CD4-positive, alpha-beta memory T cell (primary cell): ENCODE measurements at regions not wholly inside any gene's neighbourhood (a gene's known extent, or its start where the extent isn't known, plus 50 kb on each side); places are given as distances from the start of the nearest gene placed in this dataset.

Experiments
- CTCF ChIA-PET: fragments of 350-600 bp; sonication (Branson Sonifier 250); formaldehyde crosslinking; loops from one replicate; lab custom pipeline; 2021; ENCODE audit warnings: inconsistent platforms; ENCODE audit not compliant: partially characterized antibody; lab: Charles Lee
- POLR2A ChIA-PET: fragments of 350-600 bp; sonication (Branson Sonifier 250); formaldehyde crosslinking; loops from one replicate; lab custom pipeline; 2021; ENCODE audit not compliant: partially characterized antibody; lab: Charles Lee
- DNase-seq, 5 donors: peaks; one replicate each; pipeline versions ENCODE4 v3.0.0 to v3.0.0-alpha.2; 2020 to 2022; ENCODE audit warnings: mixed read lengths in 1 of 5
- H3K27ac ChIP-seq: one replicate; pipeline ENCODE4 v1.7.0; 2013; ENCODE audit warnings: low read depth, low read length
- H3K27me3 ChIP-seq: 2 replicates; pipeline ENCODE4 v1.7.0; 2013; ENCODE audit warnings: mild to moderate bottlenecking, low read length, moderate library complexity; ENCODE audit not compliant: insufficient read depth
- H3K36me3 ChIP-seq: 2 replicates; pipeline ENCODE4 v1.7.0; 2013; ENCODE audit warnings: mild to moderate bottlenecking, low read length, moderate library complexity; ENCODE audit not compliant: insufficient read depth
- H3K4me1 ChIP-seq: 2 replicates; pipeline ENCODE4 v1.7.0; 2013; ENCODE audit warnings: mild to moderate bottlenecking, low read length, moderate library complexity; ENCODE audit not compliant: insufficient read depth
- H3K4me3 ChIP-seq, 2 donors: one replicate each; pipeline ENCODE4 v1.7.0; 2013; ENCODE audit warnings: low read length in 2 of 2, mild to moderate bottlenecking in 1 of 2
- H3K9me3 ChIP-seq, 2 donors: one replicate each; pipeline ENCODE4 v1.7.0; 2013; ENCODE audit warnings: low read length in 2 of 2, control low read depth in 1 of 2; ENCODE audit not compliant: control insufficient read depth in 1 of 2
- H3K27ac Mint-ChIP-seq, 7 donors: one replicate each; pipeline ENCODE4 v1.8.0; 2020 to 2021; ENCODE audit warnings: mixed read lengths in 7 of 7, mild to moderate bottlenecking in 6 of 7, inconsistent platforms in 3 of 7, moderate library complexity in 3 of 7
- H3K27me3 Mint-ChIP-seq, 2 donors: one replicate each; pipeline ENCODE4 v1.8.0; 2020 to 2021; ENCODE audit warnings: mixed read lengths in 2 of 2
- H3K36me3 Mint-ChIP-seq, 2 donors: one replicate each; pipeline ENCODE4 v1.8.0; 2020 to 2021; ENCODE audit warnings: mixed read lengths in 2 of 2, inconsistent platforms in 1 of 2, mild to moderate bottlenecking in 1 of 2
- H3K4me1 Mint-ChIP-seq, 4 donors: one replicate each; pipeline ENCODE4 v1.8.0; 2020 to 2021; ENCODE audit warnings: mixed read lengths in 4 of 4, mild to moderate bottlenecking in 1 of 4
- H3K4me3 Mint-ChIP-seq, 8 donors: one replicate each; pipeline ENCODE4 v1.8.0; 2020 to 2021; ENCODE audit warnings: mixed read lengths in 8 of 8, mild to moderate bottlenecking in 7 of 8, moderate library complexity in 6 of 8, inconsistent platforms in 3 of 8
- H3K9me3 Mint-ChIP-seq, 8 donors: one replicate each; pipeline ENCODE4 v1.8.0; 2020 to 2021; ENCODE audit warnings: mixed read lengths in 8 of 8, mild to moderate bottlenecking in 5 of 8, inconsistent platforms in 3 of 8, moderate library complexity in 1 of 8
- intact Hi-C: fragments of 100-400 bp; cut with micrococcal nuclease; formaldehyde crosslinking; loops from one replicate; pipeline ENCODE4 v1.15.1; 2023

- peaks cover 3 to 5% of the 10 kb centered on the region in 2 donors for H3K27me3 Mint-ChIP-seq
- Histone ChIP-seq H3K4me1 (no peaks in the 10 kb centered on the region), H3K9me3 (no peaks in the 10 kb centered on the region), H3K27me3 (no peaks in the 10 kb centered on the region), H3K36me3 (no peaks in the 10 kb centered on the region), H3K4me3 (no peak overlapping the region), H3K27ac (no peak overlapping the region)
- intact Hi-C loops = no loop called here
- no peak overlapping the region for H3K4me3 Mint-ChIP-seq
- peaks cover 0 to 10% (median 1%) of the 10 kb centered on the region in 8 donors for H3K9me3 Mint-ChIP-seq
- CTCF ChIA-PET = no interaction called here
- no peak overlapping the region for H3K27ac Mint-ChIP-seq
- DNase-seq = no peak
- no peaks in the 10 kb centered on the region for H3K4me1 Mint-ChIP-seq
- POLR2A ChIA-PET = no interaction called here
- no peaks in the 10 kb centered on the region for H3K36me3 Mint-ChIP-seq
These were observed 73.5 kb upstream of the NGF start for GRCh38 chr1:115411371-115412063.

GRCh38 chr1:115409094-115410015 lies 71.3 kb upstream of the NGF start:
- CTCF ChIA-PET = no interaction called here
- Mint-ChIP-seq H3K9me3 (peaks cover 0 to 10% (median 1%) of the 10 kb centered on the region in 8 donors), H3K36me3 (no peaks in the 10 kb centered on the region), H3K4me3 (no peak overlapping the region), H3K27me3 (peaks cover 3 to 4% of the 10 kb centered on the region in 2 donors), H3K27ac (no peak overlapping the region), H3K4me1 (no peaks in the 10 kb centered on the region)
- H3K36me3 ChIP-seq = no peaks in the 10 kb centered on the region
- no peak overlapping the region for H3K27ac ChIP-seq
- intact Hi-C loops = no loop called here
- H3K9me3 ChIP-seq = no peaks in the 10 kb centered on the region
- no peak overlapping the region for H3K4me3 ChIP-seq
- H3K4me1 ChIP-seq = no peaks in the 10 kb centered on the region
- POLR2A ChIA-PET = no interaction called here
- no peak for DNase-seq
- H3K27me3 ChIP-seq = no peaks in the 10 kb centered on the region

- Mint-ChIP-seq H3K9me3 (peaks cover 0 to 10% (median 1%) of the 10 kb centered on the region in 8 donors), H3K27me3 (peaks cover 3 to 4% of the 10 kb centered on the region in 2 donors), H3K27ac (no peak overlapping the region), H3K36me3 (no peaks in the 10 kb centered on the region), H3K4me1 (no peaks in the 10 kb centered on the region), H3K4me3 (no peak overlapping the region)
- Histone ChIP-seq H3K4me3 (no peak overlapping the region), H3K4me1 (no peaks in the 10 kb centered on the region), H3K27me3 (no peaks in the 10 kb centered on the region), H3K9me3 (no peaks in the 10 kb centered on the region), H3K36me3 (no peaks in the 10 kb centered on the region), H3K27ac (no peak overlapping the region)
- ChIA-PET POLR2A (no interaction called here), CTCF (no interaction called here)
- intact Hi-C loops = no loop called here
- DNase-seq = no peak
These were observed 70.5 kb upstream of the NGF start for GRCh38 chr1:115408533-115408932.

- no peak overlapping the region for H3K4me3 Mint-ChIP-seq
- no peaks in the 10 kb centered on the region for H3K4me1 Mint-ChIP-seq
- CTCF ChIA-PET = no interaction called here
These were observed 66.9 kb upstream of the NGF start for GRCh38 chr1:115404911-115405310.

GRCh38 chr1:115402753-115403184 lies 64.7 kb upstream of the NGF start:
- no peaks in the 10 kb centered on the region for H3K36me3 ChIP-seq
- ChIA-PET POLR2A (no interaction called here), CTCF (no interaction called here)
- intact Hi-C loops = no loop called here
- no peak for DNase-seq
- Mint-ChIP-seq H3K9me3 (peaks cover 0 to 5% (median 1%) of the 10 kb centered on the region in 8 donors), H3K27ac (no peak overlapping the region), H3K36me3 (no peaks in the 10 kb centered on the region), H3K27me3 (no peaks in the 10 kb centered on the region), H3K4me1 (no peaks in the 10 kb centered on the region), H3K4me3 (no peak overlapping the region)
- H3K27me3 ChIP-seq = no peaks in the 10 kb centered on the region
- no peaks in the 10 kb centered on the region for H3K4me1 ChIP-seq
- H3K9me3 ChIP-seq = no peaks in the 10 kb centered on the region
- no peak overlapping the region for H3K4me3 ChIP-seq
- no peak overlapping the region for H3K27ac ChIP-seq

More at GRCh38 chr1:115404911-115405310, 66.9 kb upstream of the NGF start:
- Histone ChIP-seq H3K4me1 (no peaks in the 10 kb centered on the region), H3K27me3 (no peaks in the 10 kb centered on the region), H3K4me3 (no peak overlapping the region), H3K36me3 (no peaks in the 10 kb centered on the region), H3K27ac (no peak overlapping the region), H3K9me3 (no peaks in the 10 kb centered on the region)
- DNase-seq = no peak
- intact Hi-C loops = no loop called here
- Mint-ChIP-seq H3K36me3 (no peaks in the 10 kb centered on the region), H3K27ac (no peak overlapping the region), H3K9me3 (peaks cover 0 to 10% (median 0%) of the 10 kb centered on the region in 8 donors), H3K27me3 (no peaks in the 10 kb centered on the region)
- POLR2A ChIA-PET = no interaction called here

- ChIA-PET CTCF (no interaction called here), POLR2A (no interaction called here)
- Histone ChIP-seq H3K27ac (no peak overlapping the region), H3K9me3 (no peaks in the 10 kb centered on the region), H3K27me3 (no peaks in the 10 kb centered on the region), H3K4me1 (no peaks in the 10 kb centered on the region), H3K4me3 (no peak overlapping the region), H3K36me3 (no peaks in the 10 kb centered on the region)
- Mint-ChIP-seq H3K27me3 (no peaks in the 10 kb centered on the region), H3K9me3 (peaks cover 0 to 4% (median under 1%) of the 10 kb centered on the region in 8 donors), H3K4me3 (no peak overlapping the region), H3K36me3 (no peaks in the 10 kb centered on the region), H3K4me1 (no peaks in the 10 kb centered on the region), H3K27ac (no peak overlapping the region)
- intact Hi-C loops = no loop called here
- no peak for DNase-seq
These were observed 63.6 kb upstream of the NGF start for GRCh38 chr1:115401676-115402075.

- H3K4me1 Mint-ChIP-seq = no peaks in the 10 kb centered on the region
- peaks cover 0 to 4% (median 0%) of the 10 kb centered on the region in 8 donors for H3K9me3 Mint-ChIP-seq
- no peaks in the 10 kb centered on the region for H3K4me1 ChIP-seq
- H3K9me3 ChIP-seq = no peaks in the 10 kb centered on the region
- no peaks in the 10 kb centered on the region for H3K36me3 Mint-ChIP-seq
- H3K4me3 ChIP-seq = no peak overlapping the region
- ChIA-PET CTCF (no interaction called here), POLR2A (no interaction called here)
- intact Hi-C loops = no loop called here
- H3K4me3 Mint-ChIP-seq = no peak overlapping the region
- H3K27ac ChIP-seq = no peak overlapping the region
- H3K27ac Mint-ChIP-seq = no peak overlapping the region
- no peak for DNase-seq
- H3K27me3 Mint-ChIP-seq = peaks cover 0 to 3% of the 10 kb centered on the region in 2 donors
- no peaks in the 10 kb centered on the region for H3K36me3 ChIP-seq
- no peaks in the 10 kb centered on the region for H3K27me3 ChIP-seq
These were observed 62.8 kb upstream of the NGF start for GRCh38 chr1:115400891-115401290.
